CD4-positive, alpha-beta T cell treated with Interleukin-10 for 1 hour (primary cell): ENCODE measurements at regions not wholly inside any gene's neighbourhood (a gene's known extent, or its start where the extent isn't known, plus 50 kb on each side); places are given as distances from the start of the nearest gene placed in this dataset.

Source experiments
- DNase-seq: peaks from one replicate; pipeline ENCODE4 v3.0.0-alpha.2; 2020

- DNase-seq: no peak
Measured at GRCh38 chr1:60411591-60411990, 338.0 kb upstream of the C1orf87 start.

- no peak for DNase-seq
Measured at GRCh38 chr1:60402816-60403215, 329.2 kb upstream of the C1orf87 start.

- DNase-seq: no peak
Measured at GRCh38 chr1:60402216-60402615, 328.6 kb upstream of the C1orf87 start.

- DNase-seq: no peak
Measured at GRCh38 chr1:60394436-60394835, 320.9 kb upstream of the C1orf87 start.

- no peak for DNase-seq
Measured at GRCh38 chr1:60390593-60391282, 317.2 kb upstream of the C1orf87 start.

- no peak for DNase-seq
Measured at GRCh38 chr1:60388092-60388987, 314.8 kb upstream of the C1orf87 start.

GRCh38 chr1:60387175-60387574, 313.6 kb upstream of the C1orf87 start:
- DNase-seq: no peak

GRCh38 chr1:60386249-60386648, 312.7 kb upstream of the C1orf87 start:
- no peak for DNase-seq

- no peak for DNase-seq
Measured at GRCh38 chr1:60376196-60376595, 302.6 kb upstream of the C1orf87 start.

- DNase-seq: no peak
Measured at GRCh38 chr1:60374537-60374936, 301.0 kb upstream of the C1orf87 start.

GRCh38 chr1:60367532-60367931, 294.0 kb upstream of the C1orf87 start:
- DNase-seq: no peak

GRCh38 chr1:60359431-60359830, 285.9 kb upstream of the C1orf87 start:
- DNase-seq: no peak

GRCh38 chr1:60350531-60350930, 277.0 kb upstream of the C1orf87 start:
- DNase-seq: no peak

GRCh38 chr1:60348884-60349283, 275.3 kb upstream of the C1orf87 start:
- DNase-seq: no peak

- no peak for DNase-seq
Measured at GRCh38 chr1:60345621-60346020, 272.1 kb upstream of the C1orf87 start.

- no peak for DNase-seq
Measured at GRCh38 chr1:60345049-60345448, 271.5 kb upstream of the C1orf87 start.

- DNase-seq: no peak
Measured at GRCh38 chr1:60343736-60344135, 270.2 kb upstream of the C1orf87 start.

- no peak for DNase-seq
Measured at GRCh38 chr1:60342569-60342968, 269.0 kb upstream of the C1orf87 start.

GRCh38 chr1:60341274-60341673, 267.7 kb upstream of the C1orf87 start:
- DNase-seq: no peak

GRCh38 chr1:60331647-60332046, 258.1 kb upstream of the C1orf87 start:
- no peak for DNase-seq

GRCh38 chr1:60329651-60330050, 256.1 kb upstream of the C1orf87 start:
- no peak for DNase-seq

GRCh38 chr1:60311838-60312237, 238.3 kb upstream of the C1orf87 start:
- no peak for DNase-seq

GRCh38 chr1:60299581-60299980, 226.0 kb upstream of the C1orf87 start:
- no peak for DNase-seq

GRCh38 chr1:60298290-60298689, 224.7 kb upstream of the C1orf87 start:
- no peak for DNase-seq
